ENCODE measurements at regions not wholly inside any gene's neighbourhood (a gene's known extent, or its start where the extent isn't known, plus 50 kb on each side); places are given as distances from the start of the nearest gene placed in this dataset.

GRCh38 chr7:46174196-46174580, 253.1 kb upstream of the IGFBP3 start:
- Histone ChIP-seq H3K9ac (ENCODE audit: low read length) (no peak overlapping the region), H3K9me3 (ENCODE audit: control extremely low read depth in 1 of 3, control insufficient read depth in 2 of 3, insufficient read depth in 1 of 3, low read length in 2 of 3) (peaks cover 0 to 13% (median 0%) of the 10 kb centered on the region in 3 donors), H3K4me1 (ENCODE audit: control insufficient read depth in 2 of 2, insufficient read depth in 2 of 2, low read length in 2 of 2) (no peaks in the 10 kb centered on the region), H3K27ac (ENCODE audit: low read length in 2 of 2) (no peak overlapping the region), H3K4me2 (replicated peaks; ENCODE audit: low read depth, low read length, poor library complexity, severe bottlenecking) (no peak overlapping the region), H3K27me3 (replicated peaks in 1 of 4; ENCODE audit: control extremely low read depth in 1 of 4, control insufficient read depth in 3 of 4, insufficient read depth in 4 of 4, low read length in 3 of 4) (no peaks in the 10 kb centered on the region), H3K79me2 (ENCODE audit: control insufficient read depth, insufficient read depth, low read length) (no peaks in the 10 kb centered on the region), H3K4me3 (ENCODE audit: control extremely low read depth in 1 of 5, extremely low read depth in 1 of 5, insufficient read depth in 1 of 5, low read depth in 2 of 5, low read length in 4 of 5) (no peak overlapping the region), H4K20me1 (ENCODE audit: control insufficient read depth, insufficient read depth, low read length, poor library complexity, severe bottlenecking) (no peaks in the 10 kb centered on the region), H2AFZ (ENCODE audit: insufficient read depth, low read depth, low read length, poor library complexity, severe bottlenecking) (no peak overlapping the region), H3K36me3 (replicated peaks in 1 of 2; ENCODE audit: control extremely low read depth in 1 of 2, control insufficient read depth in 1 of 2, extremely low read depth in 1 of 2, insufficient read depth in 2 of 2, low read length in 1 of 2) (no peaks in the 10 kb centered on the region)
- no peak for TF ChIP-seq EZH2 (IDR thresholded peaks at IDR 0.05; ENCODE audit: borderline replicate concordance, insufficient read depth, low read depth, low read length, poor library complexity, severe bottlenecking)
- TF ChIP-seq, protein P1, sequence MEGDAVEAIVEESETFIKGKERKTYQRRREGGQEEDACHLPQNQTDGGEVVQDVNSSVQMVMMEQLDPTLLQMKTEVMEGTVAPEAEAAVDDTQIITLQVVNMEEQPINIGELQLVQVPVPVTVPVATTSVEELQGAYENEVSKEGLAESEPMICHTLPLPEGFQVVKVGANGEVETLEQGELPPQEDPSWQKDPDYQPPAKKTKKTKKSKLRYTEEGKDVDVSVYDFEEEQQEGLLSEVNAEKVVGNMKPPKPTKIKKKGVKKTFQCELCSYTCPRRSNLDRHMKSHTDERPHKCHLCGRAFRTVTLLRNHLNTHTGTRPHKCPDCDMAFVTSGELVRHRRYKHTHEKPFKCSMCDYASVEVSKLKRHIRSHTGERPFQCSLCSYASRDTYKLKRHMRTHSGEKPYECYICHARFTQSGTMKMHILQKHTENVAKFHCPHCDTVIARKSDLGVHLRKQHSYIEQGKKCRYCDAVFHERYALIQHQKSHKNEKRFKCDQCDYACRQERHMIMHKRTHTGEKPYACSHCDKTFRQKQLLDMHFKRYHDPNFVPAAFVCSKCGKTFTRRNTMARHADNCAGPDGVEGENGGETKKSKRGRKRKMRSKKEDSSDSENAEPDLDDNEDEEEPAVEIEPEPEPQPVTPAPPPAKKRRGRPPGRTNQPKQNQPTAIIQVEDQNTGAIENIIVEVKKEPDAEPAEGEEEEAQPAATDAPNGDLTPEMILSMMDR (IDR thresholded peaks at IDR 0.05), result no peak
- no peaks in the 10 kb centered on the region for H3K9me3 Mint-ChIP-seq (ENCODE audit: insufficient read depth)
- POLR2A ChIA-PET, result no interaction called here
- no peak overlapping the region for H3K27ac Mint-ChIP-seq
- CTCF ChIA-PET, result no interaction called here
- intact Hi-C loops (cut with micrococcal nuclease), result no loop called here
- 100% methylated on average over 2 of the region's 2 CpGs for WGBS (ENCODE audit: insufficient coverage)
- no peaks in the 10 kb centered on the region for H3K27me3 Mint-ChIP-seq
- H3K4me1 Mint-ChIP-seq, result no peaks in the 10 kb centered on the region
- H3K4me3 Mint-ChIP-seq, result no peak overlapping the region
- ATAC-seq (ENCODE audit: low read depth), result no peak
- DNase-seq, result no peak

DNA sequence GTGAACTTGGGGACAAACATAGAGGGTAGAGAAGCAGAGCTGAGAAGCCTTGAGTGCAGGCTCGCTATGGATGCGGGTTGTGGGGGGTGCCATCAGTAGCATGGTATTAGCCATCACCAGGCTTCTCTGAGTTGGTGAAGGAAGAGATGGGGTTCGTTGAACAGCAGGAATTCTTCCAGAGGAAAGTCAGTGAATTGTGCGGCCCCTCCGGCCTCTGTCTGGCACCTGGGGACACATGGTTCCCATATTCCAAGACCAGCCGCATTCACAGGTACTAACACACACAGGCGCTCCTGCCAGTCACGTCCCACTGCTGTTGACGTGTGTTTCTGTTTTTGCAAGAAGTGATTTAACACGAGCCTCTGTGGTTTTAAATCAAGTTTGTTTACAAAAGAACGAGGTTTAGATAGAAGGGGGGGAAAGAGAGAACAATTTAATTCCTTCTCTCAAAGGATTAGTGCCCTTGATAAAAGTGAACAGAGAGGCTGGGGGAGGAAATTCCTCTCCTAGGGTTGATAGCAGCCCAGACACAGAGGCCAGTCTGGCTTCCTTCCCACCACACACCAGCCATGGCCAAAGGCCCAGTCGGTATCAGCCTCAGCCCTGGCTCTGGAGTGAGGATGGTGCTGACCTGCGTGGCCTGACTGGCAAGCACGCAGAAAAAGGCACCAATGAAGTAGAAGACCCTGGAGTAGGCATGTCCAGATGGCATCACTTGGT, 252.6 kb upstream of the IGFBP3 start:
- intact Hi-C loops (cut with micrococcal nuclease), result no loop called here
- CTCF ChIA-PET, result no interaction called here
- no peak overlapping the region for H3K9ac ChIP-seq (ENCODE audit: low read length)
- H3K27me3 ChIP-seq (replicated peaks in 1 of 4; ENCODE audit: control extremely low read depth in 1 of 4, control insufficient read depth in 3 of 4, insufficient read depth in 4 of 4, low read length in 3 of 4), result no peaks in the 10 kb centered on the region
- no peak overlapping the region for H3K27ac ChIP-seq (ENCODE audit: low read length in 2 of 2)
- no peaks in the 10 kb centered on the region for H3K9me3 Mint-ChIP-seq (ENCODE audit: insufficient read depth)
- WGBS (ENCODE audit: insufficient coverage), result 68% methylated on average over 9 of the region's 14 CpGs
- H3K4me2 ChIP-seq (replicated peaks; ENCODE audit: low read depth, low read length, poor library complexity, severe bottlenecking), result no peak overlapping the region
- H4K20me1 ChIP-seq (ENCODE audit: control insufficient read depth, insufficient read depth, low read length, poor library complexity, severe bottlenecking), result no peaks in the 10 kb centered on the region
- no peak overlapping the region for H3K4me3 ChIP-seq (ENCODE audit: control extremely low read depth in 1 of 5, extremely low read depth in 1 of 5, insufficient read depth in 1 of 5, low read depth in 2 of 5, low read length in 4 of 5)
- no peaks in the 10 kb centered on the region for H3K79me2 ChIP-seq (ENCODE audit: control insufficient read depth, insufficient read depth, low read length)
- no peaks in the 10 kb centered on the region for H3K27me3 Mint-ChIP-seq
- H2AFZ ChIP-seq (ENCODE audit: insufficient read depth, low read depth, low read length, poor library complexity, severe bottlenecking), result no peak overlapping the region
- H3K36me3 ChIP-seq (replicated peaks in 1 of 2; ENCODE audit: control extremely low read depth in 1 of 2, control insufficient read depth in 1 of 2, extremely low read depth in 1 of 2, insufficient read depth in 2 of 2, low read length in 1 of 2), result no peaks in the 10 kb centered on the region
- no peak overlapping the region for H3K27ac Mint-ChIP-seq
- H3K9me3 ChIP-seq (ENCODE audit: control extremely low read depth in 1 of 3, control insufficient read depth in 2 of 3, insufficient read depth in 1 of 3, low read length in 2 of 3), result peaks cover 0 to 13% (median 0%) of the 10 kb centered on the region in 3 donors
- H3K4me3 Mint-ChIP-seq, result no peak overlapping the region
- DNase-seq (no peak), ATAC-seq (ENCODE audit: low read depth) (no peak)
- TF ChIP-seq, protein P1 (IDR thresholded peaks at IDR 0.05), result no peak
- TF ChIP-seq EZH2 (IDR thresholded peaks at IDR 0.05; ENCODE audit: borderline replicate concordance, insufficient read depth, low read depth, low read length, poor library complexity, severe bottlenecking), result no peak
- POLR2A ChIA-PET, result no interaction called here
- no peaks in the 10 kb centered on the region for H3K4me1 Mint-ChIP-seq
- H3K4me1 ChIP-seq (ENCODE audit: control insufficient read depth in 2 of 2, insufficient read depth in 2 of 2, low read length in 2 of 2), result no peaks in the 10 kb centered on the region
